ENCODE measurements at regions not wholly inside any gene's neighbourhood (a gene's known extent, or its start where the extent isn't known, plus 50 kb on each side); places are given as distances from the start of the nearest gene placed in this dataset.

- DNase-seq (ENCODE audit: low spot score) = no peak
- no peak for TF ChIP-seq CTCF (IDR thresholded peaks at IDR 0.05; ENCODE audit: extremely low read depth, missing control alignments)
Observed at GRCh38 chr3:177547711-177548350, 350.5 kb upstream of the TBL1XR1 start.

GRCh38 chr3:177550667-177551066 is 353.4 kb upstream of the TBL1XR1 start:
- DNase-seq (ENCODE audit: low spot score) = no peak
- no peak for TF ChIP-seq CTCF (IDR thresholded peaks at IDR 0.05; ENCODE audit: extremely low read depth, missing control alignments)

- DNase-seq (ENCODE audit: low spot score) = no peak
- TF ChIP-seq CTCF (IDR thresholded peaks at IDR 0.05; ENCODE audit: extremely low read depth, missing control alignments) = no peak
Observed at GRCh38 chr3:177551431-177551836, 354.2 kb upstream of the TBL1XR1 start.

- no peak for DNase-seq (ENCODE audit: low spot score)
- no peak for TF ChIP-seq CTCF (IDR thresholded peaks at IDR 0.05; ENCODE audit: extremely low read depth, missing control alignments)
Observed at GRCh38 chr3:177552051-177552450, 354.8 kb upstream of the TBL1XR1 start.

- TF ChIP-seq CTCF (IDR thresholded peaks at IDR 0.05; ENCODE audit: extremely low read depth, missing control alignments) = no peak
- DNase-seq (ENCODE audit: low spot score) = no peak
Observed at GRCh38 chr3:177553012-177553411, 355.7 kb upstream of the TBL1XR1 start.

GRCh38 chr3:177553579-177553978 is 356.3 kb upstream of the TBL1XR1 start:
- no peak for TF ChIP-seq CTCF (IDR thresholded peaks at IDR 0.05; ENCODE audit: extremely low read depth, missing control alignments)
- no peak for DNase-seq (ENCODE audit: low spot score)

GRCh38 chr3:177554895-177555759 is 357.8 kb upstream of the TBL1XR1 start:
- DNase-seq (ENCODE audit: low spot score) = no peak
- TF ChIP-seq CTCF (IDR thresholded peaks at IDR 0.05; ENCODE audit: extremely low read depth, missing control alignments) = no peak
